ENCODE measurements at regions not wholly inside any gene's neighbourhood (a gene's known extent, or its start where the extent isn't known, plus 50 kb on each side); places are given as distances from the start of the nearest gene placed in this dataset.
"Not testable (repeated sequence)": the region's sequence is repeated elsewhere in the genome, so short reads cannot be mapped to it uniquely, and the experiment has no call there.

DNA sequence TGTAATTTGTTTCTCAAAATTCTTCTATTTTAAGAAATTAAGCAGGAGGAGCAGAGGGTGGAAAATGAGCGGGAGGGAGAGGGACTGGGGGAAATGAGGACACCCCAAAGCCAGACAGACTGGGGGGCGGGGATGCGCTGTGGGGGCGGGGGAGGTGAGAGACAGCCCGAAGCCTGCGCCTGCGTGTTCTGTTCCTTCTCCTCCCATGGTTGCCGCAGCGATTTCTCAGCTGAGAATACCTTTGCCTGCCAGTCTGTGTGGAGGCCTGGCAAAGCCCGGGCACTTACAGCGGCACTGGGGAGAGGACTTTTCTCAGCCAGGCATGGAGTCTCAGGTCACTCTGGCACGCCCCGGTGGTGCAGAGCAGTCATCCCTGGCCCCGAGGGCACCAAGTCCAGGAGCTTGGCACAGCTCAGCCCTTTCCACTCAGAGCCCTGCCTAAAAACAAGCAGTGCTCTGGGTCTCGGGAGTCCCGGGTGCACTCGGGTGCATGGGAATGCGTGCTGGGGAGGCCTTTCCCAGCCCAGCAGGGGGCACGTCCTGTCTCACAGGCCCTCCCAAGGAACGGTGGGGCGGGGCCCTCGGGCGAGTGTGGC lies 289.3 kb upstream of the HS6ST1 start:
- Mint-ChIP-seq H3K36me3 (no peaks in the 10 kb centered on the region), H3K27me3 (peaks cover 0 to 11% (median 0%) of the 10 kb centered on the region in 3 donors), H3K9me3 (no peaks in the 10 kb centered on the region), H3K27ac (no peak overlapping the region), H3K4me1 (no peaks in the 10 kb centered on the region), H3K4me3 (no peak overlapping the region)
- ATAC-seq (ENCODE audit: low read depth in 2 of 2) (no peak), DNase-seq (no peak)

DNA sequence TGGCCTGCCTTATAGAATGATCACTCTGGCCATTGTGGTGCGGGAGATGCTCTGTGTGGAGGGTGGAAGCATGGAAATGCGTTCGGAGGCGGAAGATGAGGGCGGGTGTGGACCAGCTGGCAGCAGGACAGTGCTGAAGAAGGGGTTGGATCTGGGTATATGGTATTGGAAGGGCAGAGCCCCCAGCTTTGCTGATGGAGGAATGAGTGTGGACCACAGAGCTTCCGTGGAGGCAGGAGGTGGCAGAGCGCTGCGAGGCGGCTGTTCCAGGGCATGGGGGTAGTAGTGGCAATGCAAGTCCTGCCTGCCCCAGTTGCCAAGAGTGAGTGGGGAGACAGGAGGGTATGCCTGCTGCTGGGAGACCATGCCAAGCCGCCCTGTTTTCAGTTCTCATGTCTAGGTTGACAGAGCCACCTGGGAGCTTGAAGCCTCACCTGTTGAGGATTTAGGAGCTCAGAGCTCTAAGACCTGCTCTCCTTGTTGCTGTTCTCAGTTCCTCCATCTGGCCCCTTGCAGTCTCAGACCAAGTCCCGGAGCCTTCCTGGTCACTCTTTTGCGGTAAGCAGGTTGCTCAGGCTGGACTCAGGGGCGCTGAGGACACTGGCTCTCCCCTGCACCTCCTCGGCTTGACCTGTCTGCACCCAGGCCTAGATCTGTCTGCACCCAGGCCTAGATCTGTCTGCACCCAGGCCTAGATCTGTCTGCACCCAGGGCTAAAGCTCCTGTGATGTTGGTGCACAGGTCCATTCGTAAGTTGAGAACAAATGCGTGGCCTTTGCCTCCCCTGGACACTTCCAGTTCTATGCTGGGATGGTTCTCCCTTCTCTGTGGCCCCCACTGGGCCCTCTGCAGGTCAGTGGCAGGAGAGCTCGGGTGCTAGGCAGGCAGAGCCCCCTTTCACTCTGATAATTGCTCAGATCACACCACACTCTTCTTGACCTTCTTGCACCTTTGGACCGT lies 290.5 kb upstream of the HS6ST1 start:
- Mint-ChIP-seq H3K4me1 (no peaks in the 10 kb centered on the region), H3K4me3 (no peak overlapping the region), H3K36me3 (no peaks in the 10 kb centered on the region), H3K9me3 (no peaks in the 10 kb centered on the region), H3K27ac (peak overlapping the region in 2 of 6 donors; percentile 66 to 70), H3K27me3 (peaks cover 0 to 11% (median 0%) of the 10 kb centered on the region in 3 donors)
- DNase-seq (no peak), ATAC-seq (ENCODE audit: low read depth in 2 of 2) (no peak)

DNA sequence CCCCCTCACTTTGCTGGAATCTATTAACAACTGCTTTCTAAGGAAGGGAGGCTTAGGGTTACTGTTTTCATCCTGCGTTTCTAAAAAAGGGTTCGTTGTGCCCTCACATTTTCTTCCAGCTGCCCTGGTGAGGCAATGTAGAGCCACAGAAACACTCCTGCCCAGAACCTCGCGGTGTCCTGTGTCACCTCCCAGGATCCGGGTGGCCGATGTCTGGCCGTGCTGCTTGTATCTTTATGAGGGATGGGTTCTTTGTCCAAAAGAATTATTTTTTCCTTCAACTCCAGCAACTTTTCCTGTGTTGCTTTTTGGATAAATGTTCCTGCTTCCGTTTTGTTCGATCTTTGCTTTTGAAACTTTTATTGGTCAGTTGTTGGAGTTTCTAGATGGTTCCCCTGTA lies 291.8 kb upstream of the HS6ST1 start:
- DNase-seq (no peak), ATAC-seq (ENCODE audit: low read depth in 2 of 2) (no peak)
- Mint-ChIP-seq H3K27ac (peak overlapping the region in 1 of 6 donors; percentile 50), H3K27me3 (peaks cover 0 to 11% (median 0%) of the 10 kb centered on the region in 3 donors), H3K4me3 (no peak overlapping the region), H3K36me3 (no peaks in the 10 kb centered on the region), H3K4me1 (no peaks in the 10 kb centered on the region), H3K9me3 (no peaks in the 10 kb centered on the region)

DNA sequence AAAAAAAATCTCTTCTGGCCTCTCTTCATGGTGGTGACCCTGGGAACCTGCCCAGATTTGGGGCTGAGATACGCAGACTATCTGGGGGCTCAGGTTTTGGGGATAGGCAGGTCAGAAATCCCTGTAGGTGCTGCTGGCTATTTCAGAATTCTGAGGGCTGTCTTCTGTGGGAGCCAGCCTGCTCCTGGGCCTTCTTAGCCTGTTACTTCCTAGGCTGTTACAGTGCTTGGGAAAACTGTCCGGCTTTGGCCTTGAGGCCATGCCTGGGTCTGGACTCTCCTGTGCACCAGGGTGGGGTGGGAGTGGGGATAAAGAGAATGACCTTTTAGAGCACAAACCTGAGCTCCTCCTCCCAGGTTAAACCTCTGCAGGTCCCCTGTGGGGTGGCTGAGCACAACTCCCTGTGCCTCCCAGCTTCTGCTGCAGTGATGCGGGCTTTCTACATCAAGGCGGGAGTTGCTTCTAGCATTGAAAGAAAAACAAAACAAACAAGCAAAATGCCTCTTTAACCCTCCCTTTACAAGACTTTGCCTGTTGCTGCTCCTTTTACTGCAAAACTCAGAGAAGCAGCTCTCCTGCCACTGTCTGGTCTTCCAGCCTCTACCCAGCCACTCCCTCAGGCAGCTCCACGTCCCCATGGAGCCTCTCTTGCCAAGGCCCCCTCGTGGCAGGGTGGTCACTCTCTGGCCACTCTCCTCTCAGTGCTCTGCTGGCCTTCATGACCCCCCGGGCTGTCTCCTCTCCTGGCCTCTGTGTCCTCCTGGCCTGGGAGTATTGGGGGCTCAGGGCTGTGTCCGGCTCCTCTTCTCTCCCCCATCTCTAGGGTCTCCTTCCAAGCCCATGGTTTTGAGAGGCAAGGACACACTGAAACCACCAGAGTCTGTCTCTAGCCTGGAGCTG lies 293.0 kb upstream of the HS6ST1 start:
- H3K36me3 Mint-ChIP-seq: no peaks in the 10 kb centered on the region
- ATAC-seq (ENCODE audit: low read depth in 2 of 2): no peak
- DNase-seq: no peak

DNA sequence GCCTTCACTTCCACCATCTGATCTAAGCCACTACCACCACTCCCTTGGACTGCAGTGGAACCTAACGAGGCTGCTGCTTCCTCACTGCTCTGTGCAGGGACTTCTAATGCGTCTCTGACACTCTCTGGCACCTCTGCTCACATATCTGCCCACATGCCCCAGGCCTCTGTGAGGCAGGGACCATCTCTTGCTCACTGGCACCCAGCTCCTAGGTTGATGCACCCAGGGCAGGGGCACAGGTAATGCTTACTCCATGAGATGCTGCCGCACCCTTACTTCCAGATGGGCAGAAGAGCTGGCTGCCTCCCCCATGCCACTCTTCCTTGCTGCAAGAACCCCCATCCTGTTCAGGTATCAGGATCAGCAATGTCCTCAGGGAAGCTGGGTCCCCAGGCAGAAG lies 294.0 kb upstream of the HS6ST1 start:
- DNase-seq: no peak
- no peak for ATAC-seq (ENCODE audit: low read depth in 2 of 2)
- Mint-ChIP-seq H3K27me3 (peaks cover 0 to 11% (median 0%) of the 10 kb centered on the region in 3 donors), H3K36me3 (no peaks in the 10 kb centered on the region), H3K27ac (peak overlapping the region in 1 of 6 donors; percentile 68), H3K4me1 (no peaks in the 10 kb centered on the region), H3K4me3 (no peak overlapping the region), H3K9me3 (peaks cover 0 to 2% (median 0%) of the 10 kb centered on the region in 7 donors)

More for the DNA sequence above, 293.0 kb upstream of the HS6ST1 start:
- Mint-ChIP-seq H3K27ac (no peak overlapping the region), H3K4me3 (no peak overlapping the region), H3K9me3 (peaks cover 0 to 2% (median 0%) of the 10 kb centered on the region in 7 donors), H3K4me1 (no peaks in the 10 kb centered on the region), H3K27me3 (peaks cover 0 to 11% (median 0%) of the 10 kb centered on the region in 3 donors)

DNA sequence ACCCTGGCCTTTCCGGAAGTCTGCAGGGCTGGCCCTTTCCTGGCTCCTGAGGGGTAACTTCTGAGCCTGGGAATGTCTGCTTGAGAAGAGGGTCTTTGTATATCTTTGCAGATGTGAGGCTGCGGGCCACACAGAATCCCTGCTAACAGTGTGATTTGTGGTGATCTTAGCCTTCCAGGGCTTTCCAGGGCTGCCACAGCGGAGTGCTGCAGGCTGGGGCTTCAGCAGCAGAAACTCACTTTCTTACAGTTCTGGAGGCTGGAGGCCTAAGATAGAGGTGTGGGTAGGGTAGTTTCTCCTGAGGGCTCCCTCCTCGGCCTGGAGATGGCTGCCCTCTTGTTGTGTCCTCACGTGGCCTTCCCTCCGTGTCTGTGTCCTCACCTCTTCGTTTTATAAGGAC lies 294.7 kb upstream of the HS6ST1 start:
- no peak overlapping the region for H3K4me3 Mint-ChIP-seq
- peaks cover 0 to 2% (median 0%) of the 10 kb centered on the region in 7 donors for H3K9me3 Mint-ChIP-seq
- peaks cover 0 to 11% (median 0%) of the 10 kb centered on the region in 3 donors for H3K27me3 Mint-ChIP-seq
- DNase-seq: no peak
- ATAC-seq (ENCODE audit: low read depth in 2 of 2): no peak
- H3K4me1 Mint-ChIP-seq: no peaks in the 10 kb centered on the region
- no peak overlapping the region for H3K27ac Mint-ChIP-seq
- no peaks in the 10 kb centered on the region for H3K36me3 Mint-ChIP-seq

DNA sequence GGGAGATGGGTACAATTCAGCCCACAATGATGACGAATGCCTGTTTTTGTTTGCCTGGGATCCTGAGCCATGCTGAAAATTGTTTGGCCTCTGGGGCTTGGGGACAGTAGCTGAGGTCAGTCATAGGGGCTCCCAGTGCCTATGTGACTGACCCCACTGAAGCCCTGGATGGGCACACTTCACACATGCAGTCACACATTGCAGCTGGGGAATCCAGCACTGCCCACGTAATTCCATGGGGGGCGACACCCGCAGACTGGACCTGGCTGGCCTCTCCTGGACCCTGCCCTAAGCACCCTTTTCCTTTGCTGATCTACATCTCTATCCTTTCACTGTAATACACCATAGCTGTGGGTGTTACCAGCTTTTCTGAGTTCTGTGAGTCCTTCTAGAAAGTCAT lies 295.2 kb upstream of the HS6ST1 start:
- Mint-ChIP-seq H3K4me1 (no peaks in the 10 kb centered on the region), H3K27me3 (peaks cover 0 to 11% (median 0%) of the 10 kb centered on the region in 3 donors), H3K36me3 (no peaks in the 10 kb centered on the region), H3K4me3 (no peak overlapping the region), H3K9me3 (peaks cover 0 to 2% (median 0%) of the 10 kb centered on the region in 7 donors), H3K27ac (no peak overlapping the region)
- no peak for ATAC-seq (ENCODE audit: low read depth in 2 of 2)
- no peak for DNase-seq

DNA sequence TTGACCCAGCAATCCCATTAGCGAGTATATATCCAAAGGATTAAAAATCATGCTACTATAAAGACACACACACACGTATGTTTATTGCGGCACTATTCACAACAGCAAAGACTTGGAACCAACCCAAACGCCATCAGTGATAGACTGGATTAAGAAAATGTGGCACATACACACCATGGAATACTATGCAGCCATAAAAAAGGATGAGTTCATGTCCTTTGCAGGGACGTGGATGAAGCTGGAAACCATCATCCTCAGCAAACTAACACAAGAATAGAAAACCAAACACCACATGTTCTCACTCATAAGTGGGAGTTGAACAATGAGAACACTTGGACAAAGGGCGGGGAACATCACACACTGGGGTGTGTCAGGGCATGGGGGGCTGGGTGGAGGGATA lies 296.2 kb upstream of the HS6ST1 start:
- not testable (repeated sequence) for H3K4me1 Mint-ChIP-seq; H3K27ac Mint-ChIP-seq; H3K9me3 Mint-ChIP-seq; H3K4me3 Mint-ChIP-seq; H3K36me3 Mint-ChIP-seq; ATAC-seq (ENCODE audit: low read depth in 2 of 2); DNase-seq
- H3K27me3 Mint-ChIP-seq: peaks cover 0 to 11% (median 0%) of the 10 kb centered on the region in 3 donors

DNA sequence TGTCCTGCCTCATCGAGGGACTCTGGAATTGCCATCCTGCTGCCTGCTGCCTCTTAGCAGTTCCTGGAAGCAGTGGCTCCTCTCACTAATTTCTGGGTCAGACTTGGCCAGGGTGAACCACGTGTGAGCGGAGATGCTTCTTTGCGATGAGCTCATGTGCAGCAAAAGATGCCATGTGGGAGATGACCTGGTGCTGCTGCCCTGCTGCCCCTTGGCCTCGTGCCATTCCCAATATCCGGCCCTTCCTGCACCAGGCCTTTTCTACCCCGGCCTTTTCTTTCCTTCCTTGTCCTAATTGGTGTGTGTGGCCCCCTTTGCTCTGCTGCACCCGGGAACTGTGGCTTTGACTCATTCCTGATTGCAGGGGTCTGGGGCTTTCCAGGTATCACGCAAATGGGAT lies 296.9 kb upstream of the HS6ST1 start:
- no peak for ATAC-seq (ENCODE audit: low read depth in 2 of 2)

DNA sequence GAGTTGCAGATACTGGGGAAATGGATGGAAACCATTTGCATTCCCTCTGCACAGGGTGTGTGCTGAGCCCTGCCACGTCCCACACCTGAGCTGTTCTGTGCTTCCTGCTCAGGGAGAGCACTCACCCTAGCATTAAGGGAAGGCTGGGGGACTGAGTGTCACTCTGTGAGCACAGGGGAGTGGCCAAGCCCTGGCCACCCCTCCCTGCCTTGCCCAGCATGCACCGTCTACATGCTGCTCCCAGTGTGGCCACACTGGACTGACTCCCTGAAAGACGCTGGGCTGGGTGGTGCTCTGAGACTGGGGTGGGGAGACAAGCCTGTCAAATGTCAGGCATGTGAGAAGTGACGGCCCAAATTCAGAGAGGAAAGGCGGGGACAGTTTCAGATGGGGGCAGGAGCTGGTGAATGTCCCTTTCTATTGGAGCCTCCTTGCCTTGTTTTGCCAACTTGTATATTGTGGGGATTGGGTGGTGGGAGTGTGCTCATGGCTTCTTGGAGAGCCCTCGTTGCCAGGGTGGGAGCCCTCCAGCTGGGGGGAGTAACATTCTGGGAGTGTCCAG lies 298.4 kb upstream of the HS6ST1 start:
- DNase-seq: no peak
- H3K4me1 Mint-ChIP-seq: no peaks in the 10 kb centered on the region
- H3K4me3 Mint-ChIP-seq: no peak overlapping the region
- H3K27me3 Mint-ChIP-seq: peaks cover 0 to 9% (median 0%) of the 10 kb centered on the region in 3 donors
- no peaks in the 10 kb centered on the region for H3K36me3 Mint-ChIP-seq
- H3K27ac Mint-ChIP-seq: no peak overlapping the region
- peaks cover 0 to 2% (median 0%) of the 10 kb centered on the region in 7 donors for H3K9me3 Mint-ChIP-seq
- no peak for ATAC-seq (ENCODE audit: low read depth in 2 of 2)

More for the DNA sequence above, 296.9 kb upstream of the HS6ST1 start:
- Mint-ChIP-seq H3K4me1 (no peaks in the 10 kb centered on the region), H3K36me3 (no peaks in the 10 kb centered on the region), H3K27me3 (peaks cover 0 to 11% (median 0%) of the 10 kb centered on the region in 3 donors), H3K27ac (peak overlapping the region in 1 of 6 donors; percentile 1), H3K4me3 (no peak overlapping the region), H3K9me3 (peaks cover 0 to 2% (median 0%) of the 10 kb centered on the region in 7 donors)
- no peak for DNase-seq

DNA sequence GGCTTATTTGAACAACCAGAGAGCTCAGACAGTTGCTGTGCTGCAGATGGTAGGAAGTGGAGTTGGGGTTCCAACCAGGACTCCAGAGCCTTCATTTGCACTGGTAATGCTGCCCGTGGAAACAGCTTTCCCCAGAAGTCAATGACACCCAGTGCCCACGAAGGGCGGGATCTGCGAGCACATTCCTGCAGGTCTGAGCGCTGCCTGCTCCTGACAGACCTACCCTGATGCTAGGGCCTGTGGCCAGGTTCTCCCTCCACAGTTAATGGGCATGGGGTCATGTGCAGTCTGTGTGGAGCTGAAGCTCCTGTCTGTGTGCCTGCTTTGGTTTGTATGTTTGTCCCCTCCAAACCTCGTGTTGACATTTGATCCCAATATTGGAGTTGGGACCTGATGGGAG lies 299.0 kb upstream of the HS6ST1 start:
- Mint-ChIP-seq H3K27me3 (peaks cover 0 to 3% (median 0%) of the 10 kb centered on the region in 3 donors), H3K36me3 (no peaks in the 10 kb centered on the region), H3K9me3 (peaks cover 0 to 2% (median 0%) of the 10 kb centered on the region in 7 donors), H3K4me1 (no peaks in the 10 kb centered on the region), H3K27ac (no peak overlapping the region), H3K4me3 (no peak overlapping the region)
- DNase-seq (no peak), ATAC-seq (ENCODE audit: low read depth in 2 of 2) (no peak)

DNA sequence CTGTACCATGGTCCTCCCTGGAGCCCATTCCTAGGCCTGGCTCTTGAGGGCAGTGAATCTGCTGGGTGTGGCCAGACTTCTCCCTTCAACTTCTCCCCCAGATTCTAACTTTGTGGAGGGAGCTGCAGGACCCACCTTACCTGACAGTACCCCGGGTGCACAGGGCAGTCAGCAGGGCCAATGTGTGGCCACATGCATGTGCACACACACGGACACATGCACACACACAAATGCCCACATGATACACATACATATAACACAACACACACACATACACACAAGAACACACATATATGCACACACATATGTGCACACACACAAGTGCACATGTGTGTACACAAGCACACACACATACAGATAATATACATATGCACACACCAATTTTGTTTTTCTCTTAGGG lies 300.0 kb upstream of the HS6ST1 start:
- no peak for ATAC-seq (ENCODE audit: low read depth in 2 of 2)
- no peak for DNase-seq
- Mint-ChIP-seq H3K4me3 (no peak overlapping the region), H3K27me3 (no peaks in the 10 kb centered on the region), H3K4me1 (no peaks in the 10 kb centered on the region), H3K9me3 (peaks cover 0 to 2% (median 0%) of the 10 kb centered on the region in 7 donors), H3K36me3 (no peaks in the 10 kb centered on the region), H3K27ac (peak overlapping the region in 1 of 6 donors; percentile 1)
